ENCODE measurements at regions not wholly inside any gene's neighbourhood (a gene's known extent, or its start where the extent isn't known, plus 50 kb on each side); places are given as distances from the start of the nearest gene placed in this dataset.

DNA sequence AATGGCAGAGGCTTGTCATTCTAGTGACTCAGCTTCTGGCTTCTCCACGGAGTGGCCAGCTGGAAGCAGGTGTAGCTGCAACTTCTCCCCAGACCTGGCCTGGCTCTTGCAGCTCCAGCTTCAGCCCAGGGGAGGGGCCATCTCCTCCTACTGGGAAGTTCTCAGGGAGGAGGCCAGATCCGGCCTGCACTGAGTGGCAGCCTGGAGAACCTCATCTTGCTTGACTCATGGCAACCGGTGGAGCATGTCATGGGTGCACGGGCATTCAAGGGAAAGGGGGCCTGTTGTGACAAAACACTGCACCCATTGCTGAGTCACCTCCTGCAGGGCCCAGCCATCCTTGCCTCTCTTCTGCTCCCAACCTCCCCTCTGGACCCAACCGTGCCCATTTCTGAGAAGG is 273.9 kb upstream of the MAF start:
- TF ChIP-seq, protein P1, sequence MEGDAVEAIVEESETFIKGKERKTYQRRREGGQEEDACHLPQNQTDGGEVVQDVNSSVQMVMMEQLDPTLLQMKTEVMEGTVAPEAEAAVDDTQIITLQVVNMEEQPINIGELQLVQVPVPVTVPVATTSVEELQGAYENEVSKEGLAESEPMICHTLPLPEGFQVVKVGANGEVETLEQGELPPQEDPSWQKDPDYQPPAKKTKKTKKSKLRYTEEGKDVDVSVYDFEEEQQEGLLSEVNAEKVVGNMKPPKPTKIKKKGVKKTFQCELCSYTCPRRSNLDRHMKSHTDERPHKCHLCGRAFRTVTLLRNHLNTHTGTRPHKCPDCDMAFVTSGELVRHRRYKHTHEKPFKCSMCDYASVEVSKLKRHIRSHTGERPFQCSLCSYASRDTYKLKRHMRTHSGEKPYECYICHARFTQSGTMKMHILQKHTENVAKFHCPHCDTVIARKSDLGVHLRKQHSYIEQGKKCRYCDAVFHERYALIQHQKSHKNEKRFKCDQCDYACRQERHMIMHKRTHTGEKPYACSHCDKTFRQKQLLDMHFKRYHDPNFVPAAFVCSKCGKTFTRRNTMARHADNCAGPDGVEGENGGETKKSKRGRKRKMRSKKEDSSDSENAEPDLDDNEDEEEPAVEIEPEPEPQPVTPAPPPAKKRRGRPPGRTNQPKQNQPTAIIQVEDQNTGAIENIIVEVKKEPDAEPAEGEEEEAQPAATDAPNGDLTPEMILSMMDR (IDR thresholded peaks at IDR 0.05) = no peak
- no peak for TF ChIP-seq POLR2AphosphoS5 (IDR thresholded peaks at IDR 0.05)
- no peak for TF ChIP-seq EP300 (IDR thresholded peaks at IDR 0.05)
- no peak for TF ChIP-seq POLR2A (IDR thresholded peaks at IDR 0.05)
